NT2/D1 (cell line): ENCODE measurements at regions not wholly inside any gene's neighbourhood (a gene's known extent, or its start where the extent isn't known, plus 50 kb on each side); places are given as distances from the start of the nearest gene placed in this dataset.

Experiments
- SUZ12 ChIP-seq: IDR thresholded peaks from 2 replicates; pipeline ENCODE4 v1.6.1; 2011; ENCODE audit not compliant: insufficient read length, insufficient read depth; ENCODE audit errors: extremely low read depth
- YY1 ChIP-seq: IDR thresholded peaks from 2 replicates; pipeline ENCODE4 v1.6.1; 2011; ENCODE audit not compliant: insufficient read length, insufficient read depth
- ZNF274 ChIP-seq: IDR thresholded peaks from 2 replicates; pipeline ENCODE4 v1.6.1; 2011; ENCODE audit warnings: mild to moderate bottlenecking, low read depth, low read length

- TF ChIP-seq ZNF274, result no peak
- TF ChIP-seq YY1, result no peak
- no peak for TF ChIP-seq SUZ12
Observed at GRCh38 chr4:82125787-82126297, 247.9 kb downstream of the HNRNPD start.
